ENCODE measurements at regions not wholly inside any gene's neighbourhood (a gene's known extent, or its start where the extent isn't known, plus 50 kb on each side); places are given as distances from the start of the nearest gene placed in this dataset.
"Not testable (repeated sequence)": the region's sequence is repeated elsewhere in the genome, so short reads cannot be mapped to it uniquely, and the experiment has no call there.

DNA sequence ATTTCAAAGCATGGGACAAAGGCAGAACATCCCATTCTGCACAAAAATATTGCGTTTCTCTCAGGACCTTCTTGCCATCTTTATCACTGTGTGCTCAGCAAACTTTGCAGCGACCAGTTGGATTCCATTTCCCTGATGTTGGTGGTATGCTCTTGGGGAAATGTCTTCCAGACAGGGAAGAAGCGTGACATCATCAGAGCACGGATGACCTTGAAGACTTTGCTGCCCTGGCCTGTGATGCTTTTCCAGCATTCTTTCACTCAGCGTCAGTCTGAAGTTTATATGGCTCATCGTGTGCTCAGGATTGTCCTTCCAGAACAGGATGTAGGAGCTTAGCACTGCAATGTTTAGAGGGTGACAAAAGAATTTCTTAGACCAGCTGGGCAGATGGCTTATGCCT is 131.4 kb upstream of the F3 start:
- no peak for DNase-seq (ENCODE audit: low spot score)

DNA sequence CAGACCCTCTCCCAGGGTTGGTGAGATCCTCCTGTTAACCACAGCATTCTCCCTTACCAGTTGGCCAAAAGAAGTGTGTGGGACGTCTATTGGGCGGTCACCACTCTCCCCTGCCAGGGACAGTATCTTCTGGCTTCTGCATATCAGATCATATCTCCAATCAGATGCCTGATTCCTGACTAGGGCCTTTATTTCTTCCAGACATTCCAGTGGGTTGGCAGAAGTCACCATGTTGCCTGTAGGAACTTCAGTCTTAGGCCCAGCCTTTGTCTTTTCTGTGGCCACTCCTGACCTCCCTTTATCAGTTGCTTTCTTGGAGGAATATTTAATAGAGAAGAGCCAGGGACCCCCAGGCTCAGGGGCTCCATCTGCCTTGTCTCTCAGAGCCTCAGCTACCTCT is 130.4 kb upstream of the F3 start:
- no peak for DNase-seq (ENCODE audit: low spot score)

GRCh38 chr1:94670273-94670672 is 128.7 kb upstream of the F3 start:
- no peak for DNase-seq (ENCODE audit: low spot score)

- no peak for DNase-seq (ENCODE audit: low spot score)
These were observed 127.6 kb upstream of the F3 start for GRCh38 chr1:94669198-94669597.

- DNase-seq (ENCODE audit: low spot score) = no peak
These were observed 127.0 kb upstream of the F3 start for GRCh38 chr1:94668528-94668927.

DNA sequence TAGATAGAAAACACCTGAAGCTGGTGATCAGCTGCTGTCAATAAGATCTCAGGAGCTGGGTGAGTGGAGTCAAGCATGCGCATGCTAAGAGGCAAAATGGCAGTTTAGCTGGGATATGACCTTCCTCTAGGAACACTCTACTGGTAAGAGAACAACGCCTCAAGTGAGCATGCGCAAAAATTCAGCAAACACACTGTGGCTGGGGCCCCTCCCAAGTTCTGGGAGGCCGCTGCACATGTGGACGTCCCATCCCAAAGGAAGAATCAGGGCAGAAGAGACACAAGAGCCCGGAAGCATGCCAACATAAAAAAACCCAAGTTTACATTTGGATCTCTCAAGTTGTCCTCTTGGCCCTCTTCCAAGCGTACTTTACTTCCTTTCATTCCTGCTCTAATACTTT is 126.3 kb upstream of the F3 start:
- no peak for DNase-seq (ENCODE audit: low spot score)

- no peak for DNase-seq (ENCODE audit: low spot score)
These were observed 125.2 kb upstream of the F3 start for GRCh38 chr1:94666797-94667196.

- no peak for DNase-seq (ENCODE audit: low spot score)
These were observed 119.9 kb upstream of the F3 start for GRCh38 chr1:94661431-94661932.

DNA sequence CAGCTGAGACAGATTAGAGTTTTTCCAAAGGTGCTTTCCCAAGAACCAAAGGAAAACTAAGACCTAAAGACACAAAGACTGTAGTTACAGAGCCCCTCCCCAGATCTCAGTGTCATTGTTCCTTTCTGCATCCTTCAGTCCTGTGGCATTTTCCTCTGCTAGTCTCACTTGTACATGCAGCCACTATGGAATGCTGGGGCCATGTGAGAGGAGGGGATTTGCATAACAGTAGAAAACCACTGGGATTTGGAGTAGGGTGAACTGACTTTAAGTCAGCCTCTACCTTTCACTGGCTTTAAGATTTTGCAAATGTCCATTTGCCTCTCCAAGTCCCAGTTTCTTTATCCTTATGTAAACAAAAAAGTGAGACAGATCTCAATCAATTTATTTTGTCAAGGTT is 119.4 kb upstream of the F3 start:
- no peak for DNase-seq (ENCODE audit: low spot score)

DNA sequence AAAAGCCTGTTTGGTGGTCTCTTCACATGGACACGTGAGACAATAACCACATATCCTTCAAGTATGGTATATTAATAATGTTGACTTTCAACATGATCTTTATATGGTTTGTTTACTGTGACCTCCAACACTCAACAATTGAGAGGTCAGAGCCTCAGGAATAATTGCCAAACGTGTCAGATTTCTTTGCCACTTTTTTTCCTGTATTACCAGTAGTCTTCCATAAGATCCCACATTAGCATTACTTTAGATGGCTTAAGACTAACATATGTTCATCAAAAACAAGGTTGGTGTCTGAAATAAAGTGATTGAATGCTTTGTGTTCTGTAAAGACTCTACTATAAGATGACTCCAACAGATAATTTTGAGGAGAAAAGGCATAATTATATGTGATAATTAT is 118.7 kb upstream of the F3 start:
- DNase-seq (ENCODE audit: low spot score) = no peak

- not testable (repeated sequence) for DNase-seq (ENCODE audit: low spot score)
These were observed 117.6 kb upstream of the F3 start for GRCh38 chr1:94659202-94659601.

- no peak for DNase-seq (ENCODE audit: low spot score)
These were observed 116.7 kb upstream of the F3 start for GRCh38 chr1:94658221-94658620.

DNA sequence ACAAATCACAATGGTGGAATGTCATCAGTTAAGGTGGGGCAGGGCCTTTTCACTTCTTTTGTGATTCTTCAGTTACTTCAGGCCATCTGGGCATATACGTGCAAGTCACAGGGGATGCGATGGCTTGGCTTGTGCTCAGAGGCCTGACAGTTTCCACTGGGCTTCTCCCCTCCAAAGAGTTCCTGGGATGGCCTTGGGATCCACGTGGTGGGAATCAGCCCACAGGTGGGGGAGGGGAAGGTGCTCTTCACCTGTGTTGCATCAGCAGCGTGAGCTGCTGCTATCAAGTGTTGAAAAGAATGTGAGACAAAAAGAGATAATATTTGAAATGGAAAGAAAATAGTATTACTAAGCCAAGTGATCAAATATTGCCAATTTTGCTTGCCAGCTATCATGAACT is 116.2 kb upstream of the F3 start:
- DNase-seq (ENCODE audit: low spot score) = not testable (repeated sequence)

GRCh38 chr1:94656967-94657366 is 115.4 kb upstream of the F3 start:
- no peak for DNase-seq (ENCODE audit: low spot score)

- DNase-seq (ENCODE audit: low spot score) = no peak
These were observed 113.4 kb upstream of the F3 start for GRCh38 chr1:94654919-94655318.

DNA sequence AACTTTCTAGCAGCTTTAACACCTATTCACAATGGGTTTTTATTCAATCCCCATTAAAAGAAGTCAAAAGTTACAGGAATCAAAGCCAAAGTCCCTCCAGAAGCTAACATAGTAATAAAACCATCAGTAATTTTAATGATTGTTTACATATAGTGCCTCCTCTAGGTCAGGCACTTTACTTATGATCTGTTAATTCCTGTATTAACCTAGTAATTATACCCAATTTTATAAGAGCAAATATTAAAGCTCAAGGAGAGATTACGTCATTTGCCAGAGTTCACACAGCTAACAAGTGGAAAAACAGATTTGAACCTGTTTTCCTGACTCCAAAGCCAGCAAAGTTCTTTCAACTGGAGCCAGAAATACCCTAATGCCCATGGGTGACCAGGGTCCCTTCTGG is 112.9 kb upstream of the F3 start:
- no peak for DNase-seq (ENCODE audit: low spot score)

- no peak for DNase-seq (ENCODE audit: low spot score)
These were observed 112.5 kb upstream of the F3 start for GRCh38 chr1:94654031-94654430.

- no peak for DNase-seq (ENCODE audit: low spot score)
These were observed 111.9 kb upstream of the F3 start for GRCh38 chr1:94653454-94653853.

DNA sequence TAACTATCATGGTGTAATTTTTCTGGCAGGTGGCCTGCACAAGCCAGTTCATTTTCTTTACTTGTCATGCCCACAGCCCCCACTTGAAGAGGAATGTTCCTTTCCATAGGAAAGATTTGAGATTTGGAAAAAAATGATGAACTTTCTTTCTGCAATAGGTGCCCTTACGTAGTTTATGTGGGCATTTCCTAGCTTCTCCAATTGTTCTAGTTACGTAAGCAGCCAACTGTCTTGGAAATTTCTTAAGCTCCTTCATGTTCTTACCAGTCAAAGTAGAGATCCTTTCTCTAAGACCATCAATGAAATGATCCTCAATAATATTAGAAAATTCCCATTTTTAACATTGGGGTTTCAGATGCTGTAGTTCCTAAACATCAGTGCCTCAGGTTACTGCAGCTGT is 109.5 kb upstream of the F3 start:
- no peak for DNase-seq (ENCODE audit: low spot score)

GRCh38 chr1:94650301-94650700 is 108.7 kb upstream of the F3 start:
- DNase-seq (ENCODE audit: low spot score) = no peak

- no peak for DNase-seq (ENCODE audit: low spot score)
These were observed 106.9 kb upstream of the F3 start for GRCh38 chr1:94648225-94649007.

DNA sequence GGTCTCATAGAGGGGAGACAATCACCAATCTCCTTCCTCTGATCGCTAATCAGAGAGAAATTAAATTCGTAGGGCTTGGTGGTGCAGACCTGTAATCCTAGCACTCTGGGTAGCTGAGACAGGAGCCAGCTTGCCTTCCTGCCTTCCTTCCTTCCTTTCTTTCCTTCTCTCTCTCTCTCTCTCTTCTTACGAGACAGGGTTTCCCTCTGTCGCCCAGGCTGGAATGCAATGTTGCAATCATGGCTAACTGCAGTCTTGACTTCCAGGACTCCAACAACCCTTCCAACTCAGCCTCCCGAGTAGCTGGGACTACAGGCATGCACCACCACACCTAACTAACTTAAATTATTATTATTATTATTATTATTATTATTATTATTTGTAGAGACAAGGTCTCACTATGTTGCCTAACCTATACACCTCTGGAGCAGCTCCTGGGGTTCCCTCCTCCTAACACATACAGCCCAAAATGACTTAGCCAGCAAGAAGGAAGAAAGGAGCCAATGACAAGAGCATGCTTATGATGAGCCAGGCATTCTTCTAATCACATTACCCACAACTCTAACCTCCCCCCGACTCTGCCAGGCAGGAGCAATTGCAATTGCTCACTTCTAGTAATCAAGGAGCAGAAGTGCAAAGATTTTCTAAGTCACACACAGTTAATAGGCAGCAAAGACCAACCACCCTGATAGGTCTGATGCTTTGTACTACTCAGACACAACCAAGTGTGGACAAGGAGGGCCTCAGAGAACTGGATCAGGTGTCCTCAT is 105.4 kb upstream of the F3 start:
- no peak for DNase-seq (ENCODE audit: low spot score)

GRCh38 chr1:94646141-94646643 is 104.6 kb upstream of the F3 start:
- no peak for DNase-seq (ENCODE audit: low spot score)

All from putamen (tissue), 1 donor.